ENCODE measurements at regions not wholly inside any gene's neighbourhood (a gene's known extent, or its start where the extent isn't known, plus 50 kb on each side); places are given as distances from the start of the nearest gene placed in this dataset.

DNA sequence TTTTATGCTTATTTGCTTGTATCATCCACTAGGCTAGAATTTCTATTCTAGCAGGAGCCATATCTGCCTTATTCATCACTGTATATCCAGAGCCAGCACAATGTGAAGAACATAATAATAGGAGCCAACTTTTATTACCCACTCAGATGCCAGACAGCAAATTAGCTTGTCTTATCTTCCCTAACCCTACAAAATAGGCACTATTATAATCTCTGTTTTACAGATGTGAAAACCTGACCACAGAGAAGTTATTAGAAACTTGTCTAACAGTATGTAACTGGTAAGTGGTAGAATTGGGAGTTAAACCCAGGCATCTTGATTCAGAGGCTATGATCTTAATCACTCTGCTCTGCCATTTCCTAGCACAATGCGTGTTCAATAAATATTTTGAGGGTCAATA is 579.5 kb downstream of the CAAP1 start:
- TF ChIP-seq, protein P1, sequence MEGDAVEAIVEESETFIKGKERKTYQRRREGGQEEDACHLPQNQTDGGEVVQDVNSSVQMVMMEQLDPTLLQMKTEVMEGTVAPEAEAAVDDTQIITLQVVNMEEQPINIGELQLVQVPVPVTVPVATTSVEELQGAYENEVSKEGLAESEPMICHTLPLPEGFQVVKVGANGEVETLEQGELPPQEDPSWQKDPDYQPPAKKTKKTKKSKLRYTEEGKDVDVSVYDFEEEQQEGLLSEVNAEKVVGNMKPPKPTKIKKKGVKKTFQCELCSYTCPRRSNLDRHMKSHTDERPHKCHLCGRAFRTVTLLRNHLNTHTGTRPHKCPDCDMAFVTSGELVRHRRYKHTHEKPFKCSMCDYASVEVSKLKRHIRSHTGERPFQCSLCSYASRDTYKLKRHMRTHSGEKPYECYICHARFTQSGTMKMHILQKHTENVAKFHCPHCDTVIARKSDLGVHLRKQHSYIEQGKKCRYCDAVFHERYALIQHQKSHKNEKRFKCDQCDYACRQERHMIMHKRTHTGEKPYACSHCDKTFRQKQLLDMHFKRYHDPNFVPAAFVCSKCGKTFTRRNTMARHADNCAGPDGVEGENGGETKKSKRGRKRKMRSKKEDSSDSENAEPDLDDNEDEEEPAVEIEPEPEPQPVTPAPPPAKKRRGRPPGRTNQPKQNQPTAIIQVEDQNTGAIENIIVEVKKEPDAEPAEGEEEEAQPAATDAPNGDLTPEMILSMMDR (IDR thresholded peaks at IDR 0.05) = no peak
- TF ChIP-seq POLR2A (IDR thresholded peaks at IDR 0.05) (no peak), POLR2AphosphoS5 (IDR thresholded peaks at IDR 0.05) (no peak)

All from breast epithelium (tissue), 3 donors.